Sciatic nerve (tissue), 2 donors: ENCODE measurements at regions not wholly inside any gene's neighbourhood (a gene's known extent, or its start where the extent isn't known, plus 50 kb on each side); places are given as distances from the start of the nearest gene placed in this dataset.

Experiments used
- ATAC-seq: fragments of 200-7000 bp; cut with Tn5 transposase; one replicate; pipeline ENCODE4 v1.9.1; 2020; ENCODE audit warnings: mild to moderate bottlenecking, moderate library complexity
- DNase-seq: peaks from one replicate; pipeline ENCODE4 v3.0.0-alpha.2; 2020; ENCODE audit warnings: low spot score
- intact Hi-C: fragments of 100-400 bp; cut with DNase I; formaldehyde crosslinking; loops from one replicate; pipeline ENCODE4 v1.14.2; 2022
- donor health status: DM: no; HTN: no; CAD: no.
- donor health status: DM: no; HTN: no; CAD: no.

- DNase-seq (no peak), ATAC-seq (no peak)
- intact Hi-C loops, result no loop called here
Observed at GRCh38 chr3:41131224-41131623, 68.1 kb upstream of the CTNNB1 start.

- intact Hi-C loops, result no loop called here
- DNase-seq, result no peak
- no peak for ATAC-seq
Observed at GRCh38 chr3:41137686-41138111, 61.6 kb upstream of the CTNNB1 start.

GRCh38 chr3:41138146-41138545 lies 61.2 kb upstream of the CTNNB1 start:
- intact Hi-C loops, result no loop called here
- no peak for ATAC-seq
- no peak for DNase-seq

DNA sequence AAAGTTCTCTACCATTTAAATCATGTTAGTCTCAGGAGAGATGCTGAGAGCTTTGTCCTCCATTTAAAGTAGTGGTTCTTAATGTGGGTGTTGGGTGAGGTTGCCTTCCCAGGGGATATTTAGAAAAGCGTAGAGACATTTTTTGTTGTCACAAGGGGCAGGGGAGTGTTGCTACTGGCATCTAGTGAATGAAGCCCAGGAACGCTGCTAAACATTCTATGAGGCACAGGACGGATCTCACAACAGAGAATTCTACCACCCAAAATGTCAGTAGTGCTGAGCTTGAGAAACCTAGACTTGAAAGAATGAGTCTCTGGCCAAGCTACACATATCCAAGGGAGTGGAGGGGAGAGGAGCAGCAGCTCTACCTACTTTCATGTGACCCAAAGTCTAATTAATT lies 60.7 kb upstream of the CTNNB1 start:
- intact Hi-C loops, result no loop called here
- ATAC-seq (no peak), DNase-seq (no peak)

DNA sequence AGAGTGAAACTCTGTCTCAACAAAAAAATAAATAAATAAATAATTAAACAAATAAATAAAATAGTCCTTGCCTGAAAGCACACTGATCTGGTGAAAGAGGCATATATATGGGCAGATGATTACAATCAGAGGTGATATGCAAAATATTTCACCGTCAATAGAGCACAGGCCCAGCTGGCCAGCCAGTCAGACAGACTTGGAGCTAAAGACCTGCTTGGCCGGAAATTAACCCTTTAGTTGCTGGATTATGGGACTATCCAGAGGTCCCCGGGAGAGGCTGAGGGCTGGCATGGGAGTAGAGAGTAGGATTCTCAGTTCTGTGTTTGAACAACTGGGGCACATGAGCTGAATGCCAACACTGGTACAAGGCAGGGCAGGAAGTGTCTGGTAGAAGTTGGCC lies 59.1 kb upstream of the CTNNB1 start:
- DNase-seq (no peak), ATAC-seq (no peak)
- intact Hi-C loops, result no loop called here

DNA sequence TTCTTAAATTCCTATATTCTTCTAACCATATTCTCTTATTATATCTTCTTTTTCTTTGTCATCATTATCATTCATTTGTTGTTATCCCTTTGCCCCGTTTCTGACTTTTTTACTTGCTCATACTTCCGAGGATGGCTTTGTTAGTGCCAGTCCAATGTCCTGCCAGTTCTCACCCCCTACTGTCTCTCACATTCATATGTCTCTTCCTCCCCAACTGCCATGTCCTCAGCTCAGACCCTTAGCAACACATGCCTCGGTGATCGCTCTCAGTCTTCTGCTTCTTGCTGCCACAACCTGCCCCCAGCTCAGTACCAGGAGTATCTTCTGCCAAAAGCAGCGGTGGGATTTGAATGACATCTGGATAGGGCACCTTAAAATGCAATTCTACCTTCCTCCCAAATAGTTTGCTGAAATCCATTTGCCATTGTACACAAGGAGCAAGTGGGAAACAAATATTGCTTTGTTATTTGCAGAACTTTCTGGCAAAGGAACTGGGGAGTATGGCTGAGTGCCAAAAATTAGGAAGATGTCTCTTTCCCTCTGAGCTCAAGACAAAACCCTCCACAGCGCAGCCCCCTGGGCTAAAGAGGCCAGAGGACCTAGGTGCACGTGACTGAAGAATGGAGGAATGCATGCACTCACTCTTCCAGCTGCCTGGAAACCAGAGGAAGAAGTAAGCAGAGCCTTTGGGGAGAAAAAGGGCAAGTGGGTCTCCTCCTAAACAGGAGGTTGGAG lies 57.7 kb upstream of the CTNNB1 start:
- DNase-seq, result no peak
- ATAC-seq, result peak; percentile 50
- intact Hi-C loops, result no loop called here

DNA sequence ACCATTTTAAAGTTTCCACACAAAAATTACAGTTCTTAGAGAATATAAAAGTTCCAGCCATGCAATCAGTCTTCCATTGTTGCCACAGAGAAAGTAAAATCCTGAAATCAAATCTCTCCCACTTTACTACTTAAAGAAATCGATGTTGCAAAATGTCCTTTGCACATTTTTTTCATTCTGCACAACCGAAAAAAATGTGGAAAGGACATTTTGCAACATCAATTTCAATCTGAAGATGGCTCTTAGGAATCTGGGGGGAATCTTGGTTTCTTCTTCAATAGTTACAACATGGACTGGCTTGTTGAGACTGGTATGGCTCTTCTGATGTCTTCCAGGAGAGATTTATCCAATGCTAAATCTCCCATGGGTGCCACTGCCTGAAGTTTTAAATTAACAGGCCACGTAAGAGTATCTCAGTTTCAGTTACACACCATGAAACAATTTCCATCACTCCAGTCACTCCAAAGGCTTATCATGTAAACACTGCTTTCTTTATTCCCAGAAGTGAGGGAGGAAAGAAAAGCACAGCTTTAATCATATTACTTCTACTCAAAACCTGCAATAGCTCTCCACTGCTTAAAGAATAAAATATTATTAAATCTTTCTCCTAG lies 55.8 kb upstream of the CTNNB1 start:
- intact Hi-C loops, result no loop called here
- DNase-seq, result no peak
- ATAC-seq, result peak; percentile 73

GRCh38 chr3:41144631-41145030 lies 54.7 kb upstream of the CTNNB1 start:
- intact Hi-C loops, result no loop called here
- no peak for ATAC-seq
- no peak for DNase-seq

- ATAC-seq, result no peak
- no peak for DNase-seq
- intact Hi-C loops, result no loop called here
Observed at GRCh38 chr3:41148478-41148877, 50.8 kb upstream of the CTNNB1 start.

- no peak for ATAC-seq
Observed at GRCh38 chr3:41148901-41149300, 50.4 kb upstream of the CTNNB1 start.

More at GRCh38 chr3:41148901-41149300, 50.4 kb upstream of the CTNNB1 start:
- no peak for DNase-seq
- intact Hi-C loops, result no loop called here
